ENCODE measurements at regions not wholly inside any gene's neighbourhood (a gene's known extent, or its start where the extent isn't known, plus 50 kb on each side); places are given as distances from the start of the nearest gene placed in this dataset.
A peak's percentile ranks its signal among the peaks of the same experiment; 100 is the strongest.
"Not testable (repeated sequence)": the region's sequence is repeated elsewhere in the genome, so short reads cannot be mapped to it uniquely, and the experiment has no call there.

DNA sequence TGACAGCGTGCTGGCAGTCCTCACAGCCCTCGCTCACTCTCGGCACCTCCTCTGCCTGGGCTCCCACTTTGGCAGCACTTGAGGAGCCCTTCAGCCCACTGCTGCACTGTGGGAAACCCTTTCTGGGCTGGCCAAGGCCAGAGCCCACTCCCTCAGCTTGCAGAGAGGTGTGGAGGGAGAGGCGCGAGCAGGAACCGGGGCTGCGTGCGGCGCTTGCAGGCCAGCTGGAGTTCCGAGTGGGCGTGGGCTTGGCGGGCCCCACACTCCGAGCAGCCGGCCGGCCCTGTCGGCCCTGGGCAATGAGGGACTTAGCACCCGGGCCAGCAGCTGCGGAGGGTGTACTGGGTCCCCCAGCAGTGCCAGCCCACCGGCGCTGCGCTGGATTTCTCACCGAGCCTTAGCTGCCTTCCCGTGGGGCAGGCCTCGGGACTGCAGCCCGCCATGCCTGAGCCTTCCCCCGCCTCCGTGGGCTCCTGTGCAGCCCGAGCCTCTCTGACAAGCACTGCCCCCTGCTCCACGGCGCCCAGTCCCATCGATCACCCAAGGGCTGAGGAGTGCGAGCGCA lies 722.0 kb downstream of the KLHL13 start:
- not testable (repeated sequence) for H3K36me3 ChIP-seq (ENCODE audit: control insufficient read depth, insufficient read depth, low read length); H3K9me3 ChIP-seq (ENCODE audit: control insufficient read depth, insufficient read depth, low read depth, low read length); H3K27ac ChIP-seq (ENCODE audit: low read depth, low read length); H3K4me1 ChIP-seq (ENCODE audit: control insufficient read depth, insufficient read depth, low read length); H3K4me3 ChIP-seq (ENCODE audit: low read depth, low read length); H3K27me3 ChIP-seq (ENCODE audit: control insufficient read depth, insufficient read depth, low read length); H3K9ac ChIP-seq (ENCODE audit: low read length)

GRCh38 chrX:117392360-117392759 lies 724.2 kb downstream of the KLHL13 start:
- not testable (repeated sequence) for H3K4me3 ChIP-seq (ENCODE audit: low read depth, low read length); H3K27me3 ChIP-seq (ENCODE audit: control insufficient read depth, insufficient read depth, low read length); H3K9ac ChIP-seq (ENCODE audit: low read length); H3K36me3 ChIP-seq (ENCODE audit: control insufficient read depth, insufficient read depth, low read length); H3K27ac ChIP-seq (ENCODE audit: low read depth, low read length); H3K4me1 ChIP-seq (ENCODE audit: control insufficient read depth, insufficient read depth, low read length); H3K9me3 ChIP-seq (ENCODE audit: control insufficient read depth, insufficient read depth, low read depth, low read length)

DNA sequence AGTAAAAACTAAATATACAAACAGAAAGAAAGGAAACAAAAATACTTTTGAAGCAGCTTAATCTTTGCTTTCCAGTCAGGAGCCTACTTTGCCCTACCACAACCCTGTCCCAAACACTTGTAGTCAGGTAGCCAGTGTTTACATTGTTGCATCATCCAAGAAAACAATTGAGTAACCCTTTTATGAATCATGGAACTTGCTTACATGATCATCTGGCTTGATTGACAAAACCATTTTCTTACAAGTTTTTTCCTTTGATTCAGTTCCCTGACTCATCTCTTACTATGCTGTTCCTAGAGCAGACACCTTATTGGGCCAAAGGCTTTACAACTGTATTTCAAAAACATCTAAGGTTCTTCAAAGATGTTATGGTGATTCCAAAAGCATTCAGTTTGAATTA lies 740.1 kb downstream of the KLHL13 start:
- Histone ChIP-seq H3K9ac (ENCODE audit: low read length) (no peak overlapping the region), H3K9me3 (ENCODE audit: control insufficient read depth, insufficient read depth, low read depth, low read length) (no peaks in the 10 kb centered on the region), H3K4me1 (ENCODE audit: control insufficient read depth, insufficient read depth, low read length) (peaks cover 8% of the 10 kb centered on the region), H3K4me3 (ENCODE audit: low read depth, low read length) (no peak overlapping the region), H3K36me3 (ENCODE audit: control insufficient read depth, insufficient read depth, low read length) (no peaks in the 10 kb centered on the region), H3K27me3 (ENCODE audit: control insufficient read depth, insufficient read depth, low read length) (no peaks in the 10 kb centered on the region; the same call in 1 of the 2 replicates), H3K27ac (ENCODE audit: low read depth, low read length) (no peak overlapping the region)

DNA sequence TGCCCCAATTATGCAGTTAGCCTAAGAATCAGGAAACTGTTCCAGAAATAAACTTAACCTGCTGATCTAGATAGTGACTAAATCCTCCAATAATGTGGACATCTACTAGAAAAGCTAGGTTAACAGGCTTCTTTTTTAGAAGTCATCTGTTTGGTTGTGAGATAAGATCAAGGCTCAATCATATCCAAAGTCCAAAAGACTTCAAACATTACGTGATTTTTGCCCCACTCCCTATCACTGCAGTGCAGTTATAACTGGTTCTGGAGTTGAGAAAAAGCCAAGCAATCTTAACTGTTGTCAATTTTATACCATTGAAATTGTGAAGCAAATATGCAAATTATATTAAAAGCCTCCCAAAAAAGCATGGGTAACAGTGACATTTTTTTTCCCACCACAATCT lies 781.4 kb downstream of the KLHL13 start:
- no peaks in the 10 kb centered on the region for H3K36me3 ChIP-seq (ENCODE audit: control insufficient read depth, insufficient read depth, low read length)
- H3K27ac ChIP-seq (ENCODE audit: low read depth, low read length) = no peak overlapping the region
- H3K4me1 ChIP-seq (ENCODE audit: control insufficient read depth, insufficient read depth, low read length) = no peaks in the 10 kb centered on the region
- H3K27me3 ChIP-seq (ENCODE audit: control insufficient read depth, insufficient read depth, low read length) = no peaks in the 10 kb centered on the region; the same call in 1 of the 2 replicates
- H3K4me3 ChIP-seq (ENCODE audit: low read depth, low read length) = no peak overlapping the region
- H3K9me3 ChIP-seq (ENCODE audit: control insufficient read depth, insufficient read depth, low read depth, low read length) = no peaks in the 10 kb centered on the region
- no peak overlapping the region for H3K9ac ChIP-seq (ENCODE audit: low read length)

DNA sequence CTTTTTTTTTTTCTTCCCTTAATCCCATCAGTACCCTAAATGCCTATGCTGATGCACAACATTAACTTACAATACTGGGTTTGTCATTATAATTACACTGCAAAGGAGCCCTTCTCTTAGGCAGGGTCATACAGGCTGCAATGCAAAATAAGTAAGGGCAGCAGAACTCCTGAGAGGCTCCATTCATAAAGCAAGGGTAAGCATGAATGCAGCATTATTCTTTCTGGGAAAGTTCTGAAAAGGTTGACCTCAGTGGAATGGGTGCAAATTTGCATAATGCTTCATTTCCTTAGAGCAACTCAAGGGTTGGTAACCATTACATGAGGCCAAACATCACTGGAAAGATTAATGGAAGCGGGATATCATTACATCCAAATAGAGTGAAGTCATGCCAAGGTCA lies 789.2 kb downstream of the KLHL13 start:
- Histone ChIP-seq H3K27ac (ENCODE audit: low read depth, low read length) (no peak overlapping the region), H3K9ac (ENCODE audit: low read length) (no peak overlapping the region), H3K36me3 (ENCODE audit: control insufficient read depth, insufficient read depth, low read length) (no peaks in the 10 kb centered on the region), H3K4me3 (ENCODE audit: low read depth, low read length) (peak overlapping the region; percentile 12; the same call in 1 of the 2 replicates), H3K4me1 (ENCODE audit: control insufficient read depth, insufficient read depth, low read length) (peaks cover 12% of the 10 kb centered on the region; the same call in 1 of the 2 replicates), H3K27me3 (ENCODE audit: control insufficient read depth, insufficient read depth, low read length) (peaks cover 4% of the 10 kb centered on the region; the same call in 1 of the 2 replicates), H3K9me3 (ENCODE audit: control insufficient read depth, insufficient read depth, low read depth, low read length) (peaks cover 29% of the 10 kb centered on the region)

- no peak overlapping the region for H3K9ac ChIP-seq (ENCODE audit: low read length)
- H3K4me1 ChIP-seq (ENCODE audit: control insufficient read depth, insufficient read depth, low read length) = peaks cover 12% of the 10 kb centered on the region; the same call in 1 of the 2 replicates
- no peaks in the 10 kb centered on the region for H3K36me3 ChIP-seq (ENCODE audit: control insufficient read depth, insufficient read depth, low read length)
- H3K9me3 ChIP-seq (ENCODE audit: control insufficient read depth, insufficient read depth, low read depth, low read length) = peaks cover 29% of the 10 kb centered on the region
- H3K27ac ChIP-seq (ENCODE audit: low read depth, low read length) = no peak overlapping the region
- peaks cover 4% of the 10 kb centered on the region; the same call in 1 of the 2 replicates for H3K27me3 ChIP-seq (ENCODE audit: control insufficient read depth, insufficient read depth, low read length)
- H3K4me3 ChIP-seq (ENCODE audit: low read depth, low read length) = no peak overlapping the region
Measured at GRCh38 chrX:117325706-117326105, 790.9 kb downstream of the KLHL13 start.

- no peaks in the 10 kb centered on the region; the same call in 1 of the 2 replicates for H3K27me3 ChIP-seq (ENCODE audit: control insufficient read depth, insufficient read depth, low read length)
- no peaks in the 10 kb centered on the region for H3K36me3 ChIP-seq (ENCODE audit: control insufficient read depth, insufficient read depth, low read length)
- no peak overlapping the region for H3K9ac ChIP-seq (ENCODE audit: low read length)
- H3K4me3 ChIP-seq (ENCODE audit: low read depth, low read length) = no peak overlapping the region
- H3K9me3 ChIP-seq (ENCODE audit: control insufficient read depth, insufficient read depth, low read depth, low read length) = no peaks in the 10 kb centered on the region; the same call in 1 of the 2 replicates
- H3K27ac ChIP-seq (ENCODE audit: low read depth, low read length) = no peak overlapping the region
- H3K4me1 ChIP-seq (ENCODE audit: control insufficient read depth, insufficient read depth, low read length) = no peaks in the 10 kb centered on the region
Measured at GRCh38 chrX:117305168-117305766, 811.3 kb downstream of the KLHL13 start.

DNA sequence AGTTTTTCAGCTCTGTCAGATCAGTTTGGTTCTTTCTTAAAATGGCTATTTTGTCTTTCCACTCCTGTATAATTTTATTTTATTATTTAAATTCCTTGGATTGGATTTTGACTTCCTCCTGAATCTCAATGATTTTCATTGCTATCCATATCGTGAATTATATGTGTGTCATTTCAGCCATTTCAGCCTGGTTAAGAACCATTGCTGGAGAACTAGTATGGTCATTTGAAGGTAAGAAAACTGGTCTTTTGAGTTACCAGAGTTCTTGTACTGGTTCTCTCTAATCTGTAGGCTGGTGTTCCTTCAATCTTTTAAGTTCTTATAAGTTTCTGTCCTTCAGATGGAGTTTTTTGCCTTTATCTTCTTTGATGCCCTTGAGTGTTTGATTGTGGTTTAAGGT lies 815.5 kb downstream of the KLHL13 start:
- H3K36me3 ChIP-seq (ENCODE audit: control insufficient read depth, insufficient read depth, low read length) = no peaks in the 10 kb centered on the region

GRCh38 chrX:117291760-117292159 lies 824.9 kb downstream of the KLHL13 start:
- Histone ChIP-seq H3K9me3 (ENCODE audit: control insufficient read depth, insufficient read depth, low read depth, low read length) (peaks cover 6% of the 10 kb centered on the region; the same call in 1 of the 2 replicates), H3K36me3 (ENCODE audit: control insufficient read depth, insufficient read depth, low read length) (no peaks in the 10 kb centered on the region), H3K27ac (ENCODE audit: low read depth, low read length) (no peak overlapping the region), H3K4me1 (ENCODE audit: control insufficient read depth, insufficient read depth, low read length) (no peaks in the 10 kb centered on the region), H3K27me3 (ENCODE audit: control insufficient read depth, insufficient read depth, low read length) (peaks cover 5% of the 10 kb centered on the region; the same call in 1 of the 2 replicates), H3K4me3 (ENCODE audit: low read depth, low read length) (no peak overlapping the region), H3K9ac (ENCODE audit: low read length) (no peak overlapping the region)

More for the DNA sequence above, 815.5 kb downstream of the KLHL13 start:
- H3K27ac ChIP-seq (ENCODE audit: low read depth, low read length) = no peak overlapping the region
- no peaks in the 10 kb centered on the region for H3K4me1 ChIP-seq (ENCODE audit: control insufficient read depth, insufficient read depth, low read length)
- no peak overlapping the region for H3K9ac ChIP-seq (ENCODE audit: low read length)
- H3K4me3 ChIP-seq (ENCODE audit: low read depth, low read length) = no peak overlapping the region
- H3K27me3 ChIP-seq (ENCODE audit: control insufficient read depth, insufficient read depth, low read length) = no peaks in the 10 kb centered on the region; the same call in 1 of the 2 replicates
- no peaks in the 10 kb centered on the region for H3K9me3 ChIP-seq (ENCODE audit: control insufficient read depth, insufficient read depth, low read depth, low read length)

DNA sequence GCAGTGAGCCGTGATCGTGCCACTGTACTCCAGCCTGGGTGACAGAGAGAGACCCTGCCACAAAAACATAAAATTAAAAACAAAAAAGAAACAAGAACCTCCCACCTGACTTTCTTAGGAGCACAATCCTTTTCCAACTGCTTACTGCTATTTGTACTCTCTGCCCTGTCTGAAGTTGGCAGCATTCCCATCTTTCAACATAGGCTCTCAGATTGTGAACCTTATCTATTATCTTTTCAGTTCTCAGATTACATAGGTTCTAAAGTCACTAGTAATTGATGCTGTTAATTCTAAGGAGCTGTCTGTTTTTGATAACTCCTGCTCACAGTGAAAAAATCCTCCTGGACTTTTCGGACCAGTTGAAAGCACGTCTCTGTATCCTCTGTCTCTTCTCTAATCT lies 812.2 kb upstream of the CT83 start:
- H3K4me3 ChIP-seq (ENCODE audit: low read depth, low read length) = no peak overlapping the region
- no peaks in the 10 kb centered on the region; the same call in 1 of the 2 replicates for H3K27me3 ChIP-seq (ENCODE audit: control insufficient read depth, insufficient read depth, low read length)
- H3K27ac ChIP-seq (ENCODE audit: low read depth, low read length) = no peak overlapping the region
- H3K9ac ChIP-seq (ENCODE audit: low read length) = no peak overlapping the region
- H3K9me3 ChIP-seq (ENCODE audit: control insufficient read depth, insufficient read depth, low read depth, low read length) = no peaks in the 10 kb centered on the region
- no peaks in the 10 kb centered on the region for H3K4me1 ChIP-seq (ENCODE audit: control insufficient read depth, insufficient read depth, low read length)
- no peaks in the 10 kb centered on the region for H3K36me3 ChIP-seq (ENCODE audit: control insufficient read depth, insufficient read depth, low read length)

Measured in HUES6 (cell line).